ENCODE measurements at regions not wholly inside any gene's neighbourhood (a gene's known extent, or its start where the extent isn't known, plus 50 kb on each side); places are given as distances from the start of the nearest gene placed in this dataset.

DNA sequence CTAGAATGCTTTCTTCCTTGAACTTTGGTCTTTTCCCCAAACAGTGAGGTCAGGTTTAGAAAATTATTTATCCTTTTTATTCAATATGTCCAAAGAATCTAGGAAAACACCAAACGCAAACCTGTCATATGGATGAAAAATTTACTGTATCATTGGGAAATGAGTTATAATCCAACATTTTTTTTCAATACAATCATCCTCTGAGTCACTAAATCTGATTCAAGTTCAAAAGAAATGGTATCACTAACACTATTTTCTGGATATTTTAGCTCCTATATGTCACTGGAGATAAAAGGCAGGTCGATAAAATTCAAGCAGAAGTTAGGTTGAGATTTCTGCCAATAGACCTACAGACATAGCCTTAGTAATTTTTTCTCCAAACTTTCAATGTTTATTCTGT lies 591.6 kb upstream of the AGTR1 start:
- ATAC-seq (ENCODE audit: low read depth), result no peak
- Histone ChIP-seq H4K20me1 (ENCODE audit: insufficient read depth, low read length) (no peaks in the 10 kb centered on the region), H3K9ac (ENCODE audit: low read depth, low read length) (no peak overlapping the region), H2BK120ac (ENCODE audit: low read depth, low read length) (no peak overlapping the region), H2AK9ac (replicated peaks; ENCODE audit: low read depth, low read length, poor library complexity) (no peak overlapping the region), H4K8ac (ENCODE audit: low read depth in 2 of 2, low read length in 2 of 2) (no peak overlapping the region), H3K56ac (ENCODE audit: extremely low read depth, insufficient read depth, low read length) (no peak overlapping the region), H2AK5ac (ENCODE audit: low read depth, low read length) (no peak overlapping the region), H3K9me3 (ENCODE audit: control insufficient read depth, insufficient read depth, low read length) (no peaks in the 10 kb centered on the region), H2BK5ac (ENCODE audit: low read depth, low read length, poor library complexity, severe bottlenecking) (no peak overlapping the region), H3K18ac (ENCODE audit: low read depth, low read length) (no peak overlapping the region), H3K4me2 (ENCODE audit: low read depth, low read length) (no peak overlapping the region), H3K9me1 (ENCODE audit: insufficient read depth, low read length) (no peaks in the 10 kb centered on the region), H3K4me3 (ENCODE audit: insufficient read depth, low read depth, low read length) (no peak overlapping the region), H4K5ac (ENCODE audit: low read depth, low read length) (no peak overlapping the region), H3K14ac (replicated peaks; ENCODE audit: low read depth, low read length) (no peak overlapping the region), H3K36me3 (ENCODE audit: control insufficient read depth, insufficient read depth, low read length) (no peaks in the 10 kb centered on the region), H2AFZ (replicated peaks; ENCODE audit: low read length, poor library complexity) (no peak overlapping the region), H4K91ac (ENCODE audit: insufficient read depth, low read depth, low read length) (no peak overlapping the region), H3K27me3 (ENCODE audit: control insufficient read depth, insufficient read depth, low read length) (no peaks in the 10 kb centered on the region), H2BK20ac (ENCODE audit: low read depth, low read length) (no peak overlapping the region), H3K4me1 (ENCODE audit: control insufficient read depth, insufficient read depth, low read length) (no peaks in the 10 kb centered on the region), H2BK15ac (ENCODE audit: low read depth, low read length) (no peak overlapping the region), H3K23ac (ENCODE audit: low read depth, low read length) (no peak overlapping the region), H3K27ac (ENCODE audit: insufficient read depth, low read length) (no peak overlapping the region), H3K79me1 (ENCODE audit: low read depth in 1 of 2, low read length in 2 of 2) (no peaks in the 10 kb centered on the region), H3K4ac (ENCODE audit: low read depth, low read length) (no peak overlapping the region)
- dilution Hi-C loops (cut with HindIII; ENCODE audit: low sequenced_read_pairs, unreplicated experiment) (no loop called here), in situ Hi-C loops (cut with MboI; ENCODE audit: low sequenced_read_pairs) (no loop called here), intact Hi-C loops (cut with micrococcal nuclease) (no loop called here)
- BruUV-seq (replicated peaks), result no TSS peak
- no peak for DNase-seq
- ChIA-PET CTCF (interaction anchor here (0.7 kb wide), 1 partner anchor 15 kb away, joined by 3 read pairs; no protein-coding TSS in a partner anchor), POLR2A (ENCODE audit: unreplicated experiment) (no interaction called here)
- TF ChIP-seq NFE2L2 (IDR thresholded peaks at IDR 0.05; ENCODE audit: low read depth, low read length) (no peak), RAD21 (IDR thresholded peaks at IDR 0.05; ENCODE audit: low read length) (no peak), FOS (IDR thresholded peaks at IDR 0.05; ENCODE audit: low read depth, low read length) (no peak), MAFK (IDR thresholded peaks at IDR 0.05; ENCODE audit: low read depth, low read length) (no peak), RCOR1 (IDR thresholded peaks at IDR 0.05; ENCODE audit: insufficient replicate concordance, low read length) (no peak), SMC3 (IDR thresholded peaks at IDR 0.05; ENCODE audit: low read depth, low read length) (no peak), BHLHE40 (IDR thresholded peaks at IDR 0.05; ENCODE audit: low read depth, low read length) (no peak), CEBPB (IDR thresholded peaks at IDR 0.05; ENCODE audit: low read depth, low read length) (no peak), MXI1 (IDR thresholded peaks at IDR 0.05; ENCODE audit: borderline replicate concordance, low read depth, low read length) (no peak), CHD1 (IDR thresholded peaks at IDR 0.05; ENCODE audit: low read depth, low read length) (no peak), RFX5 (IDR thresholded peaks at IDR 0.05; ENCODE audit: low read depth, low read length) (no peak), MAZ (IDR thresholded peaks at IDR 0.05; ENCODE audit: borderline replicate concordance, low read depth, low read length) (no peak)
- TF ChIP-seq, protein P1, sequence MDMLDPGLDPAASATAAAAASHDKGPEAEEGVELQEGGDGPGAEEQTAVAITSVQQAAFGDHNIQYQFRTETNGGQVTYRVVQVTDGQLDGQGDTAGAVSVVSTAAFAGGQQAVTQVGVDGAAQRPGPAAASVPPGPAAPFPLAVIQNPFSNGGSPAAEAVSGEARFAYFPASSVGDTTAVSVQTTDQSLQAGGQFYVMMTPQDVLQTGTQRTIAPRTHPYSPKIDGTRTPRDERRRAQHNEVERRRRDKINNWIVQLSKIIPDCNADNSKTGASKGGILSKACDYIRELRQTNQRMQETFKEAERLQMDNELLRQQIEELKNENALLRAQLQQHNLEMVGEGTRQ (IDR thresholded peaks at IDR 0.05; ENCODE audit: low read depth, low read length), result no peak
- TF ChIP-seq, protein P2, sequence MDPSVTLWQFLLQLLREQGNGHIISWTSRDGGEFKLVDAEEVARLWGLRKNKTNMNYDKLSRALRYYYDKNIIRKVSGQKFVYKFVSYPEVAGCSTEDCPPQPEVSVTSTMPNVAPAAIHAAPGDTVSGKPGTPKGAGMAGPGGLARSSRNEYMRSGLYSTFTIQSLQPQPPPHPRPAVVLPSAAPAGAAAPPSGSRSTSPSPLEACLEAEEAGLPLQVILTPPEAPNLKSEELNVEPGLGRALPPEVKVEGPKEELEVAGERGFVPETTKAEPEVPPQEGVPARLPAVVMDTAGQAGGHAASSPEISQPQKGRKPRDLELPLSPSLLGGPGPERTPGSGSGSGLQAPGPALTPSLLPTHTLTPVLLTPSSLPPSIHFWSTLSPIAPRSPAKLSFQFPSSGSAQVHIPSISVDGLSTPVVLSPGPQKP (IDR thresholded peaks at IDR 0.05; ENCODE audit: borderline replicate concordance, low read depth, low read length), result no peak
- TF ChIP-seq, protein P3, sequence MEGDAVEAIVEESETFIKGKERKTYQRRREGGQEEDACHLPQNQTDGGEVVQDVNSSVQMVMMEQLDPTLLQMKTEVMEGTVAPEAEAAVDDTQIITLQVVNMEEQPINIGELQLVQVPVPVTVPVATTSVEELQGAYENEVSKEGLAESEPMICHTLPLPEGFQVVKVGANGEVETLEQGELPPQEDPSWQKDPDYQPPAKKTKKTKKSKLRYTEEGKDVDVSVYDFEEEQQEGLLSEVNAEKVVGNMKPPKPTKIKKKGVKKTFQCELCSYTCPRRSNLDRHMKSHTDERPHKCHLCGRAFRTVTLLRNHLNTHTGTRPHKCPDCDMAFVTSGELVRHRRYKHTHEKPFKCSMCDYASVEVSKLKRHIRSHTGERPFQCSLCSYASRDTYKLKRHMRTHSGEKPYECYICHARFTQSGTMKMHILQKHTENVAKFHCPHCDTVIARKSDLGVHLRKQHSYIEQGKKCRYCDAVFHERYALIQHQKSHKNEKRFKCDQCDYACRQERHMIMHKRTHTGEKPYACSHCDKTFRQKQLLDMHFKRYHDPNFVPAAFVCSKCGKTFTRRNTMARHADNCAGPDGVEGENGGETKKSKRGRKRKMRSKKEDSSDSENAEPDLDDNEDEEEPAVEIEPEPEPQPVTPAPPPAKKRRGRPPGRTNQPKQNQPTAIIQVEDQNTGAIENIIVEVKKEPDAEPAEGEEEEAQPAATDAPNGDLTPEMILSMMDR (conservative IDR thresholded peaks at IDR 0.05; ENCODE audit: low read depth, low read length), result no peak
- WGBS, 2 experiments (ENCODE audit: extremely low coverage in 2 of 2, insufficient read length in 1 of 2), result no CpG with 5 or more reads among the region's 2 CpGs

Measured in IMR-90 (cell line).